Heart left ventricle (tissue), 16 donors: ENCODE measurements at regions not wholly inside any gene's neighbourhood (a gene's known extent, or its start where the extent isn't known, plus 50 kb on each side); places are given as distances from the start of the nearest gene placed in this dataset.

Experiments used
- ATAC-seq, 4 donors: fragments of 200-7000 bp; cut with Tn5 transposase; one replicate each; pipeline ENCODE4 v1.9.1; 2020 to 2022; ENCODE audit warnings: moderate library complexity in 4 of 4, mild to moderate bottlenecking in 3 of 4, moderate number of reproducible peaks in 1 of 4
- DNase-seq, 5 donors: peaks; one replicate each; pipeline ENCODE4 v3.0.0-alpha.2; 2020
- H3K27ac ChIP-seq, 12 donors: fragments of 200-600 bp; sonication (generic) in 4 of 12; one replicate each; pipeline versions ENCODE4 v1.5.0 to v1.8.0; 2016 to 2022; ENCODE audit warnings: mild to moderate bottlenecking in 2 of 12
- H3K27me3 ChIP-seq, 9 donors: fragments of 200-600 bp; sonication (generic) in 2 of 9; one replicate each; pipeline versions ENCODE4 v1.5.1 to v1.8.0; 2016 to 2022; ENCODE audit warnings: mild to moderate bottlenecking in 3 of 9
- H3K36me3 ChIP-seq, 9 donors: fragments of 200-600 bp; sonication (generic) in 2 of 9; one replicate each; pipeline versions ENCODE4 v1.5.0 to v1.8.0; 2018 to 2022; ENCODE audit warnings: mild to moderate bottlenecking in 2 of 9
- H3K4me1 ChIP-seq, 12 donors: fragments of 200-600 bp; sonication (generic) in 4 of 12; one replicate each; pipeline versions ENCODE4 v1.5.0 to v1.8.0; 2016 to 2022; ENCODE audit warnings: mild to moderate bottlenecking in 3 of 12
- H3K4me3 ChIP-seq, 12 donors: fragments of 200-600 bp; sonication (generic) in 4 of 12; one replicate each; pipeline versions ENCODE4 v1.5.0 to v1.8.0; 2017 to 2022; ENCODE audit warnings: mild to moderate bottlenecking in 9 of 12, moderate library complexity in 4 of 12
- H3K9me3 ChIP-seq, 12 donors: fragments of 200-600 bp; sonication (generic) in 4 of 12; one replicate each; pipeline versions ENCODE4 v1.5.0 to v1.8.0; 2016 to 2022; ENCODE audit warnings: mild to moderate bottlenecking in 1 of 12
- CTCF ChIP-seq, 12 donors: fragments of 200-600 bp; sonication (generic) in 4 of 12; IDR thresholded peaks; one replicate each; pipeline versions ENCODE4 v1.5.0 to v1.8.0; 2018 to 2022; ENCODE audit warnings: antibody characterized with exemption in 12 of 12, mild to moderate bottlenecking in 5 of 12
- POLR2A ChIP-seq, 2 donors: fragments of 450-650 bp; IDR thresholded peaks; one replicate each; pipeline ENCODE4 v1.6.1; 2017; ENCODE audit warnings: antibody characterized with exemption in 2 of 2, mild to moderate bottlenecking in 2 of 2, moderate library complexity in 2 of 2
- WGBS, 4 donors: extraction: QIAGEN DNeasy Blood & Tissue Kit in 2 of 4; methylation state at CpG; one replicate each; pipeline versions ENCODE4 v1.1.5 to v1.1.7; 2013 to 2018; 5-methylcytosine and 5-hydroxymethylcytosine counted together
- intact Hi-C, 10 donors: fragments of 100-400 bp; cut with DNase I; formaldehyde crosslinking; loops; one replicate each; pipeline versions ENCODE4 v1.11.1 to v1.14.2; 2022
- donor health status: ischemic (EF 13 %, LVEDD 7.1; RV severe dilation, severe dysfunction).
- donor health status: healthy with polysubstance abuse.
- donor health status: DM: no; HTN: yes; CAD: no.
- donor health status: DM: no; HTN: no; CAD: no.
- donor health status: ischemic (EF 25% LVEDD 6.9; RV normal size, moderate dysfunction).
- donor health status: ischemic (EF 25% LVEDD 5.7; RV mildly dilated, moderate dysfunction).
- donor health status: healthy.
- donor health status: DM: yes; HTN: yes; CAD: no.
- donor health status: ischemic (EF 35%, LVEDD 5.7; RV mildly dilated, moderate dysfunction).
- donor health status: nonischemic (EF 11% LVEDD 7.7; RV severe dilation, severe dysfunction).
- donor health status: DM: yes; HTN: yes; CAD: no.
- donor health status: PGD.
- donor health status: ischemic (EF 29% LVEDD 5.4; RV normal size, mild dysfunction).
- donor health status: nonischemic (EF 23%, LVEDD 6.1; RV moderate dilation, normal function).

GRCh38 chr9:135216791-135217441 lies 129.4 kb downstream of the OLFM1 start:
- WGBS, 4 donors = 38 to 52% (median 42%) methylated on average over 22 of the region's 22 CpGs
- Histone ChIP-seq H3K4me1 (peaks cover 0 to 38% (median 5%) of the 10 kb centered on the region in 12 donors), H3K27ac (no peak overlapping the region), H3K36me3 (no peaks in the 10 kb centered on the region), H3K27me3 (peaks cover 0 to 60% (median 22%) of the 10 kb centered on the region in 9 donors), H3K9me3 (peaks cover 0 to under 1% (median 0%) of the 10 kb centered on the region in 12 donors), H3K4me3 (no peak overlapping the region)
- intact Hi-C loops = loop anchor here in 1 of 10 donors (5.0 kb wide), 1 partner anchor 85 kb away; no protein-coding TSS in a partner anchor
- DNase-seq (peak in 3 of 5 donors; percentile 28 to 63 (median 55)), ATAC-seq (peak in 2 of 4 donors; percentile 38 to 64)
- TF ChIP-seq POLR2A (IDR thresholded peaks at IDR 0.05) = no peak
- TF ChIP-seq CTCF (IDR thresholded peaks at IDR 0.05) = no peak

- 56 to 64% (median 61%) methylated on average over 5 of the region's 5 CpGs for WGBS, 4 donors
- Histone ChIP-seq H3K27me3 (peaks cover 0 to 66% (median 22%) of the 10 kb centered on the region in 9 donors), H3K4me1 (peaks cover 0 to 38% (median 5%) of the 10 kb centered on the region in 12 donors), H3K4me3 (no peak overlapping the region), H3K9me3 (no peaks in the 10 kb centered on the region), H3K27ac (no peak overlapping the region), H3K36me3 (no peaks in the 10 kb centered on the region)
- intact Hi-C loops = loop anchor here in 1 of 10 donors (5.0 kb wide), 1 partner anchor 84 kb away; no protein-coding TSS in a partner anchor
- ATAC-seq (no peak), DNase-seq (peak in 3 of 5 donors; percentile 3 to 25 (median 7))
- TF ChIP-seq CTCF (IDR thresholded peaks at IDR 0.05) (no peak), POLR2A (IDR thresholded peaks at IDR 0.05) (no peak)
Measured at GRCh38 chr9:135217836-135218235, 130.4 kb downstream of the OLFM1 start.

- WGBS, 4 donors = 27 to 34% (median 30%) methylated on average over 23 to 27 of the region's 27 CpGs
- Histone ChIP-seq H3K9me3 (no peaks in the 10 kb centered on the region), H3K27ac (no peak overlapping the region), H3K4me1 (peaks cover 0 to 37% (median 5%) of the 10 kb centered on the region in 12 donors), H3K36me3 (no peaks in the 10 kb centered on the region), H3K27me3 (peaks cover 0 to 71% (median 22%) of the 10 kb centered on the region in 9 donors), H3K4me3 (no peak overlapping the region)
- intact Hi-C loops = loop anchor here in 1 of 10 donors (5.0 kb wide), 1 partner anchor 84 kb away; no protein-coding TSS in a partner anchor
- DNase-seq (peak in 3 of 5 donors; percentile 21 to 47 (median 22)), ATAC-seq (no peak)
- no peak for TF ChIP-seq POLR2A (IDR thresholded peaks at IDR 0.05)
- TF ChIP-seq CTCF (IDR thresholded peaks at IDR 0.05) = no peak
Measured at GRCh38 chr9:135218331-135219225, 131.1 kb downstream of the OLFM1 start.
